ENCODE measurements at regions not wholly inside any gene's neighbourhood (a gene's known extent, or its start where the extent isn't known, plus 50 kb on each side); places are given as distances from the start of the nearest gene placed in this dataset.
A peak's percentile ranks its signal among the peaks of the same experiment; 100 is the strongest.
"Not testable (repeated sequence)": the region's sequence is repeated elsewhere in the genome, so short reads cannot be mapped to it uniquely, and the experiment has no call there.

DNA sequence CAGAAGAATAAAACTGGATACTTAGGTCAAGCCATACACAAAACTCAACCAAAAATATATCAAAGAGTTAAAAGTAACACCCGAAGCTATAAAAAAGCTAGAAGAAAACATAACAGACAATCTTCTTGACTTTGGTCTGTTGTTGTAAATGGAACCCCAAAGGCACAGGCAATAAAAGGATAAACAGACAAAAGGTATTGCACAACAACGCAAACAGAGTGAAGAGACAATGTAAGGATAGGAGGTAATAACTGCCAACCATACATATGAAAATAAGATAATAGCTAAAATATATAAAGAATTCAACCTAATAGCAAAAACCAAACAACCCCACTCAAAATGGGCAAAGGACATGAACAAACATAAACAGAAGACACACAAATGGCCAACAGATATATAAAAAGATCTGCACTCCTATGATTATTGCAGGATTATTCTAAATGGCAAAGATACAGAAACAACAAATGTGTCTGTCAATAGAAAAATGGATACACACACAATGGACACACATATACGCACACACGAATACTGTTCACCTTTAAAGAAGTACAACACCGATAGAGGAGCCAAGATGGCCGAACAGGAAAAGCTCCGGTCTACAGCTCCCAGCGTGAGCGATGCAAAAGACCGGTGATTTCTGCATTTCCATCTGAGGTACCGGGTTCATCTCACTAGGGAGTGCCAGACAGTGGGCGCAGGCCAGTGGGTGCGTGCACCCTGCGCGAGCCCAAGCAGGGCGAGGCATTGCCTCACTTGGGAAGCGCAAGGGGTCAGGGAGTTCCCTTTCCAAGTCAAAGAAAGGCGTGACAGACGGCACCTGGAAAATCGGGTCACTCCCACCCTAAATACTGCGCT lies 1137.1 kb downstream of the FSCB start:
- DNase-seq, result no peak

DNA sequence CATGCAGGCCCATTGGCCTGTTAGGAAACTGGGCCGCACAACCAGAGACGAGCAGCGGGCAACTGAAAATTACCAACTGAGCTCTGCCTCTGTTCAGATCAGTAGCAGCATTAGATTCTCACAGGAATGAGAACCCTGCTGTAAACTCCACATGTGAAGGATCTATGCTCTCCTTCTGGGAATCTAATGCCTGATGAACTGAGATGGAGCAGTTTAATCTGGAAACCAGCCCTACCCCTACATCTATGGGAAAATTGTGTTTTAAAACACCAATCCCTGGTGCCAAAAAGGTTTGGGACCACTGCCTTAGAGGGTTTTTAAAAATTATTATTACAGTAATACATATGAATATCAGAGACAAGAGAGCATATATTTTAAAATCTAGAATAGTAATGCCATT lies 1144.5 kb downstream of the FSCB start:
- DNase-seq, result no peak

GRCh38 chr14:43361751-43362150 lies 1145.3 kb downstream of the FSCB start:
- DNase-seq, result no peak

GRCh38 chr14:43360239-43360638 lies 1146.8 kb downstream of the FSCB start:
- DNase-seq, result no peak

- DNase-seq, result no peak
Measured at GRCh38 chr14:43359317-43359716, 1147.8 kb downstream of the FSCB start.

GRCh38 chr14:43356979-43357545 lies 1150.0 kb downstream of the FSCB start:
- no peak for DNase-seq

- DNase-seq, result no peak
Measured at GRCh38 chr14:43356382-43356781, 1150.7 kb downstream of the FSCB start.

DNA sequence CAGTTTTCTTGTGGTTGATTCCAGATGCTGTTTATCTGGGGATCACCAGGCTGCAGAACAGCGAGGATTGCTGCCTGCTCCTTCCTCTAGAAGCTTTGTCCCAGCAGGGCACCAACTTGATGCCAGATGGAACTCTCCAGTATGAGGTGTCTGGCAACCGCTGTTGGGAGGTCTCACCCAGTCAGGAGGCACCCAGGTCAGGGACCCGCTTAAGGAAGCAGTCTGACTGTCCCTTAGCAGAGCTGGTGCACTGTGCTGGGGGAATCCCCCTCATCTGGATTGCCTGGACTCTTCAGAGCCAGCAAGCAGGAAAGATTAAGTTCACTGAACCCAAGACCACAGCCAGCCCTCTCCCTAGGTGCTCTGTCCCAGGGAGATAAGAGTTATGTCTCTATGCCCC lies 1165.2 kb downstream of the FSCB start:
- no peak for DNase-seq

- no peak for DNase-seq
Measured at GRCh38 chr14:43338713-43339112, 1168.4 kb downstream of the FSCB start.

DNA sequence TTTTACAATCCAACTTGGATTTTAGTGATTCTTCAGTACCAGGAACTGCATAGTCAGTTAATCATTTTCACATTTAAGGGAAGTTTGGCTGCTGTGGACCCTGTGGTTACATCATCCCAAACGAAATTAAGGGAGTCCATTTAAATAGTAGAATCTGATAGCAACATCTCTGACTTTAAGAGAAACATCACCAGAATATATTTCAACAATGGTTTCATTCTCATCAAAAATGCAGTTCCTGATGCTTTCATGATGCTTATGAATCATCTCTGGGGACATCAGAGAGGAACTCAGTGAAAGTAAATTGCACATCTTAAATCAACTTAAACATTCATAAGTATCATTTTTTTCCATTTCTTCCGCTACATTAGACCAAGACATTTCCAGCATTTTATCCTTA lies 1170.7 kb downstream of the FSCB start:
- DNase-seq, result no peak

DNA sequence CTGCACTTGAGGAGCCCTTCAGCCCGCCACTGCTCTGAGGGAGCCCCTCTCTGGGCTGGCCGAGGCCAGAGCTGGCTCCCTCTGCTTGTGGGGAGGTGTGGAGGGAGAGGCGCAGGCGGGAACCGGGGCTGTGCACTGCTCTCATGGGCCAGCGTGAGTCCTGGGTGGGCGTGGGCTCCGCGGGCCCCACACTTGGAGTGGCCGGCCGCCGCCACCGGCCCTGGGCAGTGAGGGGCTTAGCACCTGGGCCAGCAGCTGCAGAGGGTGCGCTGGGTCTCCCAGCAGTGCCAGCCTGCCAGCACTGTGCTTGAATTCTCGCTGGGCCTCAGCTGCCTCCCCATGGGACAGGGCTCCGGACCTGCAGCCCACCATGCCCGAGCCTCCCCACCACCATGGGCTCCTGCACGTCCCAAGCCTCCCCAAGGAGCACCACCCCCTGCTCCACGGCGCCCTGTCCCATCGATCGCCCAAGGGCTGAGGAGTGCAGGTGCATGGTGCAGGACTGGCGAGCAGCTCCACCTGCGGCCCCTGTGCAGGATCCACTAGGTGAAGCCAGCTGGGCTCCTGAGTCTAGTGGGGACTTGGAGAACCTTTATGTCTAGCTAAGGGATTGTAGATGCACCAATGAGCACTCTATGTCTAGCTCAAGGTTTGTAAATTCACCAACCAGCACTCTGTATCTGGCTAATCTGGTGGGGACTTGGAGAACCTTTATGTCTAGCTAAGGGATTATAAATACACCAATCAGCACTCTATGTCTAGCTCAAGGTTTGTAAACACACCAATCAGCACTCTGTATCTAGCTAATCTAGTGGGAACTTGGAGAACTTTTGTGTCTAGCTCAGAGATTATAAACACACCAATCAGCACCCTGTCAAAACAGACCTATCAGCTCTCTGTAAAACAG lies 1180.3 kb downstream of the FSCB start:
- not testable (repeated sequence) for DNase-seq

DNA sequence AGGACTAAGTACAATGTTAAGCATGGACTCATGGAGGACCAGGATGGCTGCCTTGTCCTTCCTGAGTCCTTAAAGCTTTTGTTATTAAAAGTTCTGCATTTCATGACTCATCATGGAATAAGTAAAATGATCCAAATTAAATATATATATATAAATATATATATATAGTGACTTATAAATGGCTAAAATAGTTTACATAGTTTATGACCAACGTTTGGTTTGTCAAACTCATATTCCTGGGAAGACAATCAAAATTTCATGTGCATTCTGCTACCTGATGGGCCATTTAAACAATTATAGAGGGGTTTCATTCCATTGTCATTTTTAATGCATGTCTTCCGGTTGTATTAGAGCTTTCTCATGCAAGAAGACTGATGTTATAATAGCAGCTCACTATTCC lies 1190.7 kb downstream of the FSCB start:
- no peak for DNase-seq

DNA sequence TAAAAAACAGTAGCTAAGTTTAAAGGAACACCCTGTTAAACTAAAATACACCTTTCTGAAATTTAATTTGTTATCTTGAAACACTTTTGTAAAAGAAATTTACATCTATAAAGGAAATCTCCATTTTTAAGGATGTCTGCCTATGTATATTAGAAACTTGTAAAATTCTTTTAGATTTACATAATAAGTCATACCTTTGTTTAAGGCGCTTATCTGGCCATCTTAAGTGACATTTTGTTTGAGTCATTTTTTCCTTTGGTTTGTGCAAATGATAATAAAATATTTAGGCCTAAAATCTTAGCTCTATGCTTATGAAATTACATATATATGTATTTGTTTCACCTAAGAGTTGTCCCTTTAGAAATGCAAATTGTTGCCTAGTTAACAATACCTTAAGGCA lies 1193.4 kb downstream of the FSCB start:
- DNase-seq, result no peak

GRCh38 chr14:43308421-43309110 lies 1198.5 kb downstream of the FSCB start:
- DNase-seq, result no peak

- peak; percentile 18 for DNase-seq
Measured at GRCh38 chr14:43307836-43308235, 1199.2 kb downstream of the FSCB start.

- no peak for DNase-seq
Measured at GRCh38 chr14:43306053-43306452, 1201.0 kb downstream of the FSCB start.

- DNase-seq, result no peak
Measured at GRCh38 chr14:43297794-43298193, 1209.3 kb downstream of the FSCB start.

GRCh38 chr14:43296061-43296460 lies 1211.0 kb downstream of the FSCB start:
- not testable (repeated sequence) for DNase-seq

- DNase-seq, result no peak
Measured at GRCh38 chr14:43285575-43285974, 1221.5 kb downstream of the FSCB start.

- no peak for DNase-seq
Measured at GRCh38 chr14:43260056-43260455, 1247.0 kb downstream of the FSCB start.

GRCh38 chr14:43258396-43258795 lies 1248.7 kb downstream of the FSCB start:
- no peak for DNase-seq

GRCh38 chr14:43256996-43257395 lies 1250.1 kb downstream of the FSCB start:
- DNase-seq, result not testable (repeated sequence)

DNA sequence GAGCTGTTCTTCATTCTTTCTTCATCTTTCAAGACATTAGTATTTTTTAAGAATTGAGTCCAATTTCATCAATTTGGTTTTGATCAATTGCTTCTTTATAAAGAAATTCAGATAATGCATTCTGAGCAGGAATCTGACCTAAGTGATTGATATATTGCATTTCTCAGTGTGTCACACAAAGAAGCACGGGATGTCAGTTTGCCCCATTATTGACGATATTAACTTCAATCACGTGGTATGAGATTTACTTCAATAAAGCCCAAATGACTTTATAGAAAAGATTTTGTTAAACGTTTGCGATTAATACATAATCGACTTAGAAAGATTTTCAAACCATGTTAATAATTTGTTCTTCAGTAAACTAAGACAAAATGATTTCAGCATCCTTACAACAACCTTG lies 1254.2 kb downstream of the FSCB start:
- no peak for DNase-seq

All from NCI-H1694 treated with DMSO at 0.1 percent for 48 hours (cell line).